ENCODE measurements at regions not wholly inside any gene's neighbourhood (a gene's known extent, or its start where the extent isn't known, plus 50 kb on each side); places are given as distances from the start of the nearest gene placed in this dataset.
"Not testable (repeated sequence)": the region's sequence is repeated elsewhere in the genome, so short reads cannot be mapped to it uniquely, and the experiment has no call there.

GRCh38 chr14:55845963-55846825 is 266.2 kb downstream of the KTN1 start:
- no peak for DNase-seq (ENCODE audit: low read depth in 2 of 2, low spot score in 1 of 2)

GRCh38 chr14:55846826-55847446 is 266.9 kb downstream of the KTN1 start:
- DNase-seq (ENCODE audit: low read depth in 2 of 2, low spot score in 1 of 2), result no peak

- DNase-seq (ENCODE audit: low read depth in 2 of 2, low spot score in 1 of 2), result no peak
These were observed 267.8 kb downstream of the KTN1 start for GRCh38 chr14:55847766-55848165.

- DNase-seq (ENCODE audit: low read depth in 2 of 2, low spot score in 1 of 2), result no peak
These were observed 269.0 kb downstream of the KTN1 start for GRCh38 chr14:55848964-55849363.

GRCh38 chr14:55849833-55850232 is 268.4 kb upstream of the PELI2 start:
- no peak for DNase-seq (ENCODE audit: low read depth in 2 of 2, low spot score in 1 of 2)

GRCh38 chr14:55850825-55851241 is 267.4 kb upstream of the PELI2 start:
- no peak for DNase-seq (ENCODE audit: low read depth in 2 of 2, low spot score in 1 of 2)

GRCh38 chr14:55851301-55851700 is 266.9 kb upstream of the PELI2 start:
- no peak for DNase-seq (ENCODE audit: low read depth in 2 of 2, low spot score in 1 of 2)

- no peak for DNase-seq (ENCODE audit: low read depth in 2 of 2, low spot score in 1 of 2)
These were observed 266.2 kb upstream of the PELI2 start for GRCh38 chr14:55851961-55852360.

GRCh38 chr14:55855751-55856150 is 262.5 kb upstream of the PELI2 start:
- no peak for DNase-seq (ENCODE audit: low read depth in 2 of 2, low spot score in 1 of 2)

- no peak for DNase-seq (ENCODE audit: low read depth in 2 of 2, low spot score in 1 of 2)
These were observed 259.6 kb upstream of the PELI2 start for GRCh38 chr14:55858604-55859003.

- DNase-seq (ENCODE audit: low read depth in 2 of 2, low spot score in 1 of 2), result not testable (repeated sequence)
These were observed 256.6 kb upstream of the PELI2 start for GRCh38 chr14:55861561-55861960.

GRCh38 chr14:55864890-55865655 is 253.1 kb upstream of the PELI2 start:
- DNase-seq (ENCODE audit: low read depth in 2 of 2, low spot score in 1 of 2), result no peak

GRCh38 chr14:55867311-55867710 is 250.9 kb upstream of the PELI2 start:
- DNase-seq (ENCODE audit: low read depth in 2 of 2, low spot score in 1 of 2), result no peak

- DNase-seq (ENCODE audit: low read depth in 2 of 2, low spot score in 1 of 2), result no peak
These were observed 250.5 kb upstream of the PELI2 start for GRCh38 chr14:55867719-55868118.

GRCh38 chr14:55869397-55870049 is 248.7 kb upstream of the PELI2 start:
- no peak for DNase-seq (ENCODE audit: low read depth in 2 of 2, low spot score in 1 of 2)

- DNase-seq (ENCODE audit: low read depth in 2 of 2, low spot score in 1 of 2), result no peak
These were observed 245.0 kb upstream of the PELI2 start for GRCh38 chr14:55873169-55873568.

GRCh38 chr14:55874785-55875184 is 243.4 kb upstream of the PELI2 start:
- no peak for DNase-seq (ENCODE audit: low read depth in 2 of 2, low spot score in 1 of 2)

- no peak for DNase-seq (ENCODE audit: low read depth in 2 of 2, low spot score in 1 of 2)
These were observed 240.3 kb upstream of the PELI2 start for GRCh38 chr14:55877942-55878341.

- no peak for DNase-seq (ENCODE audit: low read depth in 2 of 2, low spot score in 1 of 2)
These were observed 236.5 kb upstream of the PELI2 start for GRCh38 chr14:55881577-55882241.

GRCh38 chr14:55884819-55885218 is 233.4 kb upstream of the PELI2 start:
- no peak for DNase-seq (ENCODE audit: low read depth in 2 of 2, low spot score in 1 of 2)

GRCh38 chr14:55889124-55889523 is 229.1 kb upstream of the PELI2 start:
- no peak for DNase-seq (ENCODE audit: low read depth in 2 of 2, low spot score in 1 of 2)

All from stimulated activated CD8-positive, alpha-beta memory T cell treated with anti-CD3 and anti-CD28 coated beads, Interleukin-4, amount 100 ng/mL, for 1 hour (primary cell).